Gastroesophageal sphincter (tissue), 3 donors: ENCODE measurements at regions not wholly inside any gene's neighbourhood (a gene's known extent, or its start where the extent isn't known, plus 50 kb on each side); places are given as distances from the start of the nearest gene placed in this dataset.

Experiments
- CTCF ChIP-seq, 4 experiments: fragments of 200-600 bp in 2 of 4; fragments of 450-650 bp in 2 of 4; sonication (generic) in 1 of 4; IDR thresholded peaks; one replicate each; pipeline ENCODE4 v1.5.1; 2017 to 2019; ENCODE audit warnings: antibody characterized with exemption in 4 of 4, mild to moderate bottlenecking in 2 of 4, moderate library complexity in 2 of 4
- POLR2A ChIP-seq, 2 donors: fragments of 450-650 bp; IDR thresholded peaks; one replicate each; pipeline ENCODE4 v1.6.1; 2017; ENCODE audit warnings: antibody characterized with exemption in 2 of 2, mild to moderate bottlenecking in 2 of 2, moderate library complexity in 1 of 2
- POLR2AphosphoS5 ChIP-seq: sonication (generic); formaldehyde crosslinking; IDR thresholded peaks from one replicate; pipeline ENCODE4 v1.6.1; 2017; ENCODE audit warnings: antibody characterized with exemption

GRCh38 chr16:86342161-86342834 lies 168.0 kb upstream of the FOXF1 start:
- TF ChIP-seq CTCF (IDR thresholded peaks at IDR 0.05) (no peak), POLR2A (IDR thresholded peaks at IDR 0.05) (no peak), POLR2AphosphoS5 (no peak)
